Astrocyte (in vitro differentiated cells and primary cell): ENCODE measurements at regions not wholly inside any gene's neighbourhood (a gene's known extent, or its start where the extent isn't known, plus 50 kb on each side); places are given as distances from the start of the nearest gene placed in this dataset.
A peak's percentile ranks its signal among the peaks of the same experiment; 100 is the strongest.

Source experiments
- DNase-seq: peaks from one replicate; pipeline ENCODE4 v3.0.0-alpha.2; 2010; ENCODE audit warnings: low read depth
- FAIRE-seq: peaks from 2 replicates; lab custom pipeline; 2011; peaks lifted over from hg19 to GRCh38; lab: Jason Lieb, UNC
- H2AFZ ChIP-seq: 2 replicates; pipeline ENCODE4 v1.6.0; 2012; ENCODE audit warnings: low read depth, low read length, inconsistent platforms
- H3K27ac ChIP-seq: 2 replicates; pipeline ENCODE4 v1.5.1; 2011; ENCODE audit warnings: low read depth, low read length, inconsistent platforms
- H3K27me3 ChIP-seq: 2 replicates; pipeline ENCODE4 v1.6.0; 2011; ENCODE audit warnings: low read length, inconsistent platforms; ENCODE audit not compliant: insufficient read depth
- H3K36me3 ChIP-seq: 2 replicates; pipeline ENCODE4 v1.5.1; 2011; ENCODE audit warnings: low read length, inconsistent platforms; ENCODE audit not compliant: insufficient read depth
- H3K4me1 ChIP-seq: 2 replicates; pipeline ENCODE4 v1.5.1; 2011; ENCODE audit warnings: low read length, inconsistent platforms; ENCODE audit not compliant: insufficient read depth
- H3K4me2 ChIP-seq: 2 replicates; pipeline ENCODE4 v1.6.0; 2012; ENCODE audit warnings: low read length, inconsistent platforms
- H3K4me3 ChIP-seq: 2 replicates; pipeline ENCODE4 v1.5.1; 2011; ENCODE audit warnings: low read depth, mild to moderate bottlenecking, low read length, inconsistent platforms; ENCODE audit not compliant: insufficient read depth
- H3K79me2 ChIP-seq: 2 replicates; pipeline ENCODE4 v1.6.0; 2012; ENCODE audit warnings: mild to moderate bottlenecking, low read length, inconsistent platforms; ENCODE audit not compliant: insufficient read depth
- H3K9ac ChIP-seq: 2 replicates; pipeline ENCODE4 v1.6.0; 2012; ENCODE audit warnings: mild to moderate bottlenecking, low read length, inconsistent platforms
- H3K9me3 ChIP-seq: 2 replicates; pipeline ENCODE4 v1.5.1; 2012; ENCODE audit warnings: low read depth, mild to moderate bottlenecking, low read length, inconsistent platforms; ENCODE audit not compliant: insufficient read depth
- H4K20me1 ChIP-seq: 2 replicates; pipeline ENCODE4 v1.6.0; 2012; ENCODE audit warnings: low read length, inconsistent platforms; ENCODE audit not compliant: insufficient read depth
- H3K27ac Mint-ChIP-seq: one replicate; pipeline ENCODE4 v1.8.0; 2021; ENCODE audit warnings: mild to moderate bottlenecking, mixed read lengths; ENCODE audit not compliant: unreplicated experiment
- H3K27me3 Mint-ChIP-seq: one replicate; pipeline ENCODE4 v1.8.0; 2021; ENCODE audit warnings: low read depth, mixed read lengths; ENCODE audit not compliant: unreplicated experiment
- H3K36me3 Mint-ChIP-seq: one replicate; pipeline ENCODE4 v1.8.0; 2021; ENCODE audit warnings: low read depth, mixed read lengths; ENCODE audit not compliant: unreplicated experiment
- H3K4me1 Mint-ChIP-seq: one replicate; pipeline ENCODE4 v1.8.0; 2021; ENCODE audit warnings: low read depth, mixed read lengths; ENCODE audit not compliant: unreplicated experiment
- H3K4me3 Mint-ChIP-seq: one replicate; pipeline ENCODE4 v1.8.0; 2021; ENCODE audit warnings: mild to moderate bottlenecking, moderate library complexity, mixed read lengths; ENCODE audit not compliant: unreplicated experiment
- H3K9me3 Mint-ChIP-seq: one replicate; pipeline ENCODE4 v1.8.0; 2021; ENCODE audit warnings: mild to moderate bottlenecking, mixed read lengths; ENCODE audit not compliant: unreplicated experiment
- EZH2 ChIP-seq: IDR thresholded peaks from 2 replicates; pipeline ENCODE4 v1.6.1; 2012; ENCODE audit warnings: mild to moderate bottlenecking, low read length, inconsistent platforms; ENCODE audit not compliant: insufficient read depth
- TF ChIP-seq, protein P1 (sequence below): IDR thresholded peaks from 2 replicates; pipeline ENCODE4 v1.5.1; 2011; ENCODE audit warnings: low read depth, mild to moderate bottlenecking, inconsistent platforms, low read length, moderate library complexity; ENCODE audit not compliant: insufficient read depth

DNA sequence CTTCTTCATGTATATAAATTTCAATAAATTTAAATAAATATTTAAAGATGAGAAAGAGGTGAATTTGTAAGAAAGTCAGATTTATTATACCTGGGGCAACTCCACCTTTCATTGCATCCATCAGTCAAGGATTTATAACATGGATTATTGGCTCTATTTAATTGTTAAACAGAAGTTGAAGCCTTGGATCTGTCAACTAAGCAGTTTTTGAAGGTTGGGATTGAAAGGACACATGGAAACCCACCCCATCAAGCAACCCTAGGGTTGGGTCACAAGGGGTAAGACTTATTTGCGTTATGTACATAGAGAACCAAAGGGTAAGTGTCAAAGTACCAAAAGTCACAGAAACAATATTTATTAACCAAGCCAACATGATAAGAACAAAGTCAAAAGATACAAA lies 342.5 kb downstream of the ELAVL2 start:
- DNase-seq (no peak), FAIRE-seq (no peak)
- Mint-ChIP-seq H3K9me3 (no peaks in the 10 kb centered on the region), H3K4me1 (no peaks in the 10 kb centered on the region), H3K4me3 (no peak overlapping the region), H3K27ac (no peak overlapping the region), H3K36me3 (no peaks in the 10 kb centered on the region), H3K27me3 (peaks cover 2% of the 10 kb centered on the region)
- Histone ChIP-seq H2AFZ (no peak overlapping the region), H3K4me2 (no peak overlapping the region), H3K27ac (no peak overlapping the region), H3K79me2 (no peaks in the 10 kb centered on the region), H3K4me3 (no peak overlapping the region), H3K9me3 (peaks cover 3% of the 10 kb centered on the region), H3K4me1 (no peaks in the 10 kb centered on the region), H3K36me3 (no peaks in the 10 kb centered on the region), H3K27me3 (no peaks in the 10 kb centered on the region), H4K20me1 (no peaks in the 10 kb centered on the region), H3K9ac (no peak overlapping the region)
- TF ChIP-seq, protein P1, sequence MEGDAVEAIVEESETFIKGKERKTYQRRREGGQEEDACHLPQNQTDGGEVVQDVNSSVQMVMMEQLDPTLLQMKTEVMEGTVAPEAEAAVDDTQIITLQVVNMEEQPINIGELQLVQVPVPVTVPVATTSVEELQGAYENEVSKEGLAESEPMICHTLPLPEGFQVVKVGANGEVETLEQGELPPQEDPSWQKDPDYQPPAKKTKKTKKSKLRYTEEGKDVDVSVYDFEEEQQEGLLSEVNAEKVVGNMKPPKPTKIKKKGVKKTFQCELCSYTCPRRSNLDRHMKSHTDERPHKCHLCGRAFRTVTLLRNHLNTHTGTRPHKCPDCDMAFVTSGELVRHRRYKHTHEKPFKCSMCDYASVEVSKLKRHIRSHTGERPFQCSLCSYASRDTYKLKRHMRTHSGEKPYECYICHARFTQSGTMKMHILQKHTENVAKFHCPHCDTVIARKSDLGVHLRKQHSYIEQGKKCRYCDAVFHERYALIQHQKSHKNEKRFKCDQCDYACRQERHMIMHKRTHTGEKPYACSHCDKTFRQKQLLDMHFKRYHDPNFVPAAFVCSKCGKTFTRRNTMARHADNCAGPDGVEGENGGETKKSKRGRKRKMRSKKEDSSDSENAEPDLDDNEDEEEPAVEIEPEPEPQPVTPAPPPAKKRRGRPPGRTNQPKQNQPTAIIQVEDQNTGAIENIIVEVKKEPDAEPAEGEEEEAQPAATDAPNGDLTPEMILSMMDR = no peak
- no peak for TF ChIP-seq EZH2

DNA sequence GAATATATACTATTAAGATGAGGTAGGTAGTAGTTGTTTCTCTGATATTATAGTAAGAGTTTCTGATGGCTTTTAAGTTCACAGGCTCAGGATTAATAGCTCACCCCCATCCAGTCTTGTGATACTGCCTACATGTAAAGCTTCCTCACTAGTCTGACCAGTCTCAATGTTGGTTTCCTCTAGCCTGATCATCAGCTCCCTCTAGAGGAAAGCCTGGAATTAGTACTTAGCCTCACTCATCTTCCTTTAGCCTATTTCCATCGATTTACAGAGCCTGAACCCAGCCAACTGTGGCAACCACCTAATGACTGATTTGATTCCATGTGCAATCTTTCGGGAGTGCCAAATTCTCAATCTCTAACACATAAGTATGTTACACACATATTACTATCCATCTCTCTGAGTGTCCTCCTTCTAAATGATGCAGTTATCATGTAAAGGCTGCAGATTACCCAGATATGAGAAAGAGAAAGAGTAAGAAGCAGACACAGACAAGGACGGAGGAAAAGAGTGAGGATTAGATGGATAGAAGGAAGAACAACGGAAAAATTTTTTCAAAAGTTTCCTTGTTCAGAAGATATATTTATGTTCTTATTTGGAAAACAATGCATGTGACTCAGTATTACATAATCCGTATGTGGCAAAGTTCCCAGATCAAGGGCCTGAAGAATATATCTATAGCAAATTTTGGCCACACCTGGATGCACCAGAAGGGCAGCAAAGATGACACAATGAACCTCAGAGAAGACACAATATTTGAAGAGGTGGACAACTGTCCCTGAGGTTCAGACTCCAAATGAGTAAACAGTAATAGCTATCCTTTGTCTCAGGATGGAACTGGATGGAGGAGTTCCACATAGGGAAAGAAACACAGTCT lies 333.7 kb downstream of the ELAVL2 start:
- H2AFZ ChIP-seq = no peak overlapping the region
- Mint-ChIP-seq H3K9me3 (no peaks in the 10 kb centered on the region), H3K27ac (no peak overlapping the region), H3K27me3 (no peaks in the 10 kb centered on the region), H3K4me1 (peaks cover 2% of the 10 kb centered on the region), H3K4me3 (no peak overlapping the region), H3K36me3 (no peaks in the 10 kb centered on the region)
- no peak for FAIRE-seq
- H3K9me3 ChIP-seq = no peaks in the 10 kb centered on the region
- no peaks in the 10 kb centered on the region for H3K27me3 ChIP-seq
- H4K20me1 ChIP-seq = no peaks in the 10 kb centered on the region
- peak overlapping the region; percentile 62 for H3K4me2 ChIP-seq
- H3K9ac ChIP-seq = no peak overlapping the region
- H3K27ac ChIP-seq = no peak overlapping the region
- DNase-seq = peak; percentile 16
- no peak overlapping the region for H3K4me3 ChIP-seq
- no peaks in the 10 kb centered on the region for H3K36me3 ChIP-seq
- TF ChIP-seq, protein P1 = peak; percentile 65
- no peak for TF ChIP-seq EZH2
- no peaks in the 10 kb centered on the region for H3K79me2 ChIP-seq
- H3K4me1 ChIP-seq = no peaks in the 10 kb centered on the region

DNA sequence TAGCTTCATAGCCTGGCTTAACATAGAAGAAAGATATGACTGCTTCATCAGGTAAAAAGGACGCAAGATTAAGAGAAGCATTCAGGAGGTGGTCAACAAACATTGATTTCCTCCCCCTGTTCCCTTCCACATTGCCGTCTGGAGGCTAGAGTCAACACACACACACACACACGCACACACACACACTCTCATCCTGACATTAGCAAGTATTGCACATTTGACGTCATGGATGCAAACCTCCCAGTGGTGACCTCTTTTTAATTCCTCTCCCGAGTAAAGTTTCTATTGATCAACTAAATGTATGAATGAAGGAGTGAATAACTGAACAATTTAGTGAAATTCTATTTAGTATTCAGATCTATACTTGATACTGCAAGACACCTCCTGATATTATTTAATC lies 332.8 kb downstream of the ELAVL2 start:
- Mint-ChIP-seq H3K4me1 (peaks cover 2% of the 10 kb centered on the region), H3K27me3 (no peaks in the 10 kb centered on the region), H3K36me3 (no peaks in the 10 kb centered on the region), H3K4me3 (no peak overlapping the region), H3K27ac (no peak overlapping the region), H3K9me3 (no peaks in the 10 kb centered on the region)
- no peak overlapping the region for H3K27ac ChIP-seq
- no peak overlapping the region for H2AFZ ChIP-seq
- no peaks in the 10 kb centered on the region for H3K36me3 ChIP-seq
- no peak for DNase-seq
- no peaks in the 10 kb centered on the region for H3K27me3 ChIP-seq
- no peak overlapping the region for H3K9ac ChIP-seq
- H4K20me1 ChIP-seq = no peaks in the 10 kb centered on the region
- no peak for TF ChIP-seq EZH2
- TF ChIP-seq, protein P1 = no peak
- H3K4me3 ChIP-seq = no peak overlapping the region
- no peaks in the 10 kb centered on the region for H3K4me1 ChIP-seq
- no peak for FAIRE-seq
- no peak overlapping the region for H3K4me2 ChIP-seq
- no peaks in the 10 kb centered on the region for H3K79me2 ChIP-seq
- no peaks in the 10 kb centered on the region for H3K9me3 ChIP-seq
